ENCODE measurements at regions not wholly inside any gene's neighbourhood (a gene's known extent, or its start where the extent isn't known, plus 50 kb on each side); places are given as distances from the start of the nearest gene placed in this dataset.

DNA sequence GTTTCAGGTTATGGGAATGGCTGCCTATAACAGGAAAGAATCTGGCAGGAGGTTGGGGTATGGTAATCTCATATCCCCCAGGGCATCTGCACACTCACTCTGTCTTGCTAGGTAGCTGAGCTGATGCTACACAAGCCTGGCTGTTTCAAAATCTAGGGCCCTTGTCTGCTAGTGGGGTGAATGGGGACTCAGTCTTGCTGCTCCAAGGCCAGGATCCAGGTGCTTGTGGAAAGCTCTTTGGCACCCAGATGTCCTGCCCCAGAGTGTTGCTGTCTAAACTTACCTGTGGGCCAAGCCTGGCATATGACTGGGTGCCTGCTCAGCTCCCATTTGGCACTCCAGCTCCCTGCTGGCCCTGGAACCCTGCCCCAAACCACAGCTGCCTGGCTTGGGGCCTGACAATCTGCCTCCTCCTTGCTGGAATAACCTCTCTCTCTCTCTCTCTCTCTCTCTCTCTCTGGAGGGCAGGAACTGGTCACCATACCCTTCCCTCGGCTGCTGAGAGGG is 158.1 kb upstream of the TSC22D1 start:
- TF ChIP-seq, protein P1, sequence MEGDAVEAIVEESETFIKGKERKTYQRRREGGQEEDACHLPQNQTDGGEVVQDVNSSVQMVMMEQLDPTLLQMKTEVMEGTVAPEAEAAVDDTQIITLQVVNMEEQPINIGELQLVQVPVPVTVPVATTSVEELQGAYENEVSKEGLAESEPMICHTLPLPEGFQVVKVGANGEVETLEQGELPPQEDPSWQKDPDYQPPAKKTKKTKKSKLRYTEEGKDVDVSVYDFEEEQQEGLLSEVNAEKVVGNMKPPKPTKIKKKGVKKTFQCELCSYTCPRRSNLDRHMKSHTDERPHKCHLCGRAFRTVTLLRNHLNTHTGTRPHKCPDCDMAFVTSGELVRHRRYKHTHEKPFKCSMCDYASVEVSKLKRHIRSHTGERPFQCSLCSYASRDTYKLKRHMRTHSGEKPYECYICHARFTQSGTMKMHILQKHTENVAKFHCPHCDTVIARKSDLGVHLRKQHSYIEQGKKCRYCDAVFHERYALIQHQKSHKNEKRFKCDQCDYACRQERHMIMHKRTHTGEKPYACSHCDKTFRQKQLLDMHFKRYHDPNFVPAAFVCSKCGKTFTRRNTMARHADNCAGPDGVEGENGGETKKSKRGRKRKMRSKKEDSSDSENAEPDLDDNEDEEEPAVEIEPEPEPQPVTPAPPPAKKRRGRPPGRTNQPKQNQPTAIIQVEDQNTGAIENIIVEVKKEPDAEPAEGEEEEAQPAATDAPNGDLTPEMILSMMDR (IDR thresholded peaks at IDR 0.05), result no peak
- TF ChIP-seq POLR2AphosphoS5 (IDR thresholded peaks at IDR 0.05) (no peak), POLR2A (IDR thresholded peaks at IDR 0.05) (no peak)
